Keratinocyte (primary cell): ENCODE measurements at regions not wholly inside any gene's neighbourhood (a gene's known extent, or its start where the extent isn't known, plus 50 kb on each side); places are given as distances from the start of the nearest gene placed in this dataset.
A peak's percentile ranks its signal among the peaks of the same experiment; 100 is the strongest.

ENCODE experiments used
- DNase-seq: peaks from one replicate; pipeline ENCODE4 v3.0.0-alpha.2; 2011; ENCODE audit warnings: low read depth, missing footprints, low spot score
- FAIRE-seq: peaks from 2 replicates; lab custom pipeline; 2011; peaks lifted over from hg19 to GRCh38; lab: Jason Lieb, UNC
- H2AFZ ChIP-seq: 2 replicates; pipeline ENCODE4 v1.6.0; 2012; ENCODE audit warnings: low read length, control low read depth, inconsistent platforms; ENCODE audit not compliant: control insufficient read depth
- H3K27ac ChIP-seq: 2 replicates; pipeline ENCODE4 v1.5.1; 2011; ENCODE audit warnings: low read length; ENCODE audit not compliant: control insufficient read depth, insufficient read depth
- H3K27me3 ChIP-seq: 3 replicates; pipeline ENCODE4 v1.6.0; 2011; ENCODE audit warnings: low read length; ENCODE audit not compliant: control insufficient read depth, insufficient read depth; ENCODE audit errors: extremely low read depth
- H3K36me3 ChIP-seq, 2 experiments: 2 replicates in 1 of 2; 3 replicates in 1 of 2; pipeline ENCODE4 v1.5.1; 2011; ENCODE audit warnings: low read length in 2 of 2, mild to moderate bottlenecking in 1 of 2; ENCODE audit not compliant: control insufficient read depth in 2 of 2, insufficient read depth in 2 of 2; ENCODE audit errors: extremely low read depth in 1 of 2
- H3K4me1 ChIP-seq: 3 replicates; pipeline ENCODE4 v1.5.1; 2011; ENCODE audit warnings: low read length; ENCODE audit not compliant: control insufficient read depth, insufficient read depth; ENCODE audit errors: extremely low read depth
- H3K4me2 ChIP-seq: 3 replicates; pipeline ENCODE4 v1.6.0; 2011; ENCODE audit warnings: low read depth, low read length; ENCODE audit not compliant: control insufficient read depth, insufficient read depth; ENCODE audit errors: extremely low read depth
- H3K4me3 ChIP-seq, 3 experiments: fragments of 200-600 bp in 1 of 3; sonication (generic) in 1 of 3; 2 replicates in 2 of 3; 3 replicates in 1 of 3; pipeline ENCODE4 v1.5.1; 2011 to 2016; ENCODE audit warnings: low read length in 3 of 3, mild to moderate bottlenecking in 3 of 3, control low read depth in 2 of 3, inconsistent platforms in 1 of 3, low read depth in 1 of 3, mixed read lengths in 1 of 3, mixed run types in 1 of 3, moderate library complexity in 1 of 3; ENCODE audit not compliant: control insufficient read depth in 2 of 3, insufficient read depth in 2 of 3; ENCODE audit errors: extremely low read depth in 1 of 3
- H3K79me2 ChIP-seq: 2 replicates; pipeline ENCODE4 v1.6.0; 2012; ENCODE audit warnings: low read length; ENCODE audit not compliant: control insufficient read depth, insufficient read depth
- H3K9ac ChIP-seq: 3 replicates; pipeline ENCODE4 v1.6.0; 2011; ENCODE audit warnings: low read length; ENCODE audit not compliant: control insufficient read depth, insufficient read depth; ENCODE audit errors: extremely low read depth
- H3K9me1 ChIP-seq: 3 replicates; pipeline ENCODE4 v1.6.0; 2011; ENCODE audit warnings: low read length; ENCODE audit not compliant: control insufficient read depth, insufficient read depth; ENCODE audit errors: extremely low read depth
- H3K9me3 ChIP-seq: 2 replicates; pipeline ENCODE4 v1.5.1; 2012; ENCODE audit warnings: low read depth, low read length; ENCODE audit not compliant: control insufficient read depth
- H4K20me1 ChIP-seq: 3 replicates; pipeline ENCODE4 v1.6.0; 2011; ENCODE audit warnings: low read length; ENCODE audit not compliant: control insufficient read depth, insufficient read depth; ENCODE audit errors: extremely low read depth
- CTCF ChIP-seq, 3 experiments: IDR thresholded peaks in 1 of 3; conservative IDR thresholded peaks in 1 of 3; optimal IDR thresholded peaks in 1 of 3; 2 replicates in 2 of 3; 3 replicates in 1 of 3; pipeline versions ENCODE3 to v1.5.1; 2011; ENCODE audit warnings: low read length in 3 of 3, mild to moderate bottlenecking in 3 of 3, moderate library complexity in 2 of 3, control low read depth in 1 of 3, inconsistent platforms in 1 of 3; ENCODE audit not compliant: insufficient read depth in 2 of 3; ENCODE audit errors: extremely low read depth in 1 of 3
- EZH2 ChIP-seq: IDR thresholded peaks from one replicate; pipeline ENCODE4 v1.6.1; 2012; ENCODE audit warnings: inconsistent platforms, mild to moderate bottlenecking, low read length, moderate library complexity
- dilution Hi-C: fragments of 300-500 bp; cut with MboI; formaldehyde crosslinking; loops from one replicate; pipeline ENCODE4 v1.7.0; 2020; ENCODE audit warnings: low sequenced_read_pairs; ENCODE audit not compliant: extremely low pct_ligation_motif_present

DNA sequence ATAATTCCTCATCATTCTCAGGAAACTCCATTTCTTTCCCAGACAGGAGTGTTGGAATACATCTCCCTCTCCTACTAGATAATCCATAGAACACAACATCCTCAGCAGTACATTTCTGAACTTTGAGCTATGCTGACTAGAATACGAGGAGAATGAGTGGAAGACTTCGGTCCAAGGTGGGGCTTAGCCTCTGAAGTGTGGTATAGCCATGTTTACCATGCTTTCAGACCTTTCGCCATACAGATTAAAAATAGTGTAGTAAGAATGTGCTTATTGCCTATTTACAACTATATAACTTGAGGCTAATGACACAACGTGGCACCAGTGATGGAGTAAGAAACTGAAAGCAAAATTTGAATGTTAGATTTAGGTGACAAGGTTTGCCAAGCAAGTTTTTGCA, 184.5 kb upstream of the KRR1 start:
- no peak for TF ChIP-seq EZH2
- TF ChIP-seq CTCF (optimal IDR thresholded peaks at IDR 0.05 in 1 of 3, IDR thresholded peaks at IDR 0.05 in 1 of 3, conservative IDR thresholded peaks at IDR 0.05 in 1 of 3; ENCODE audit: extremely low read depth in 1 of 3, insufficient read depth in 2 of 3, low read length in 3 of 3), result no peak
- no peak overlapping the region for H3K9ac ChIP-seq
- DNase-seq (no peak), FAIRE-seq (no peak)
- no peak overlapping the region for H3K27ac ChIP-seq
- no peaks in the 10 kb centered on the region for H3K9me1 ChIP-seq
- no peaks in the 10 kb centered on the region for H4K20me1 ChIP-seq
- no peaks in the 10 kb centered on the region for H3K36me3 ChIP-seq
- no peaks in the 10 kb centered on the region for H3K9me3 ChIP-seq
- no peaks in the 10 kb centered on the region for H3K79me2 ChIP-seq
- H3K27me3 ChIP-seq, result no peaks in the 10 kb centered on the region
- no peak overlapping the region for H3K4me2 ChIP-seq
- H2AFZ ChIP-seq, result no peak overlapping the region
- no peak overlapping the region for H3K4me3 ChIP-seq
- dilution Hi-C loops, result no loop called here
- H3K4me1 ChIP-seq, result peaks cover 17% of the 10 kb centered on the region

DNA sequence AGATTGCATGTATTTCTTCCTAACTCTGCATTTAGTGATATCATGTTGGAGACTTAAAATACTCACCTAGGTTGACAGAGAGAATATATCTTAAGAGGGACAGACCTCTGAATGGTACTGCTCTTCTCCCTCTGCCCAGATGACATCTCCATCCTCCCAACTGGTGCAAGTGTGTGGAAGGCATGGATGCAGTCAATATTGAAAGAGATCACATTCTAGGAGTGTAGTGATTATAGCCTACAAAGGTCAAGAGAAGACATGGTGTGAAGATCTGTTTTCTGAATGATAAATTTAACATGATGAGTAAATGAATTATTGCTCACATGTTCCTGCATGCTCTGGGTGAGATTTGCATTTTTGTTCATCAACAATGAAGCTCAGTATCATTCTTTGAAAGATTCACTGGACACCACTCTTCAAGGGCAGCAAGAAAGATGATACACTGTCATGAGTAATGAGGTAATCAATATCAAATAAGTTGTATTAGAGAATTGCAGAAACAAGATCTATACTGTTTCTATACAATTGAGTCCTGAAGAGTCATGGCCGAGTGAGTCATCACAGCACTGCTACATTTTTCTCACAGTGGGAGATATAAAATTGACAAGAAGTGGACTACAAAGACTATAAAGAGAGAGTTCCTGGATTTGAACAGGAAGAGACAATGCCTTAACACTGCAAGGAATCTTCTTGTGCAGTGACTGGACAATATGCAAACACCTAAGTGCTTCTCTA, 183.3 kb upstream of the KRR1 start:
- no peaks in the 10 kb centered on the region for H3K27me3 ChIP-seq
- no peaks in the 10 kb centered on the region for H3K79me2 ChIP-seq
- H3K9me1 ChIP-seq, result no peaks in the 10 kb centered on the region
- H3K4me2 ChIP-seq, result no peak overlapping the region
- H2AFZ ChIP-seq, result no peak overlapping the region
- no peaks in the 10 kb centered on the region for H3K36me3 ChIP-seq
- dilution Hi-C loops, result no loop called here
- peaks cover 29% of the 10 kb centered on the region for H3K4me1 ChIP-seq
- FAIRE-seq (peak; percentile 74), DNase-seq (no peak)
- TF ChIP-seq CTCF (optimal IDR thresholded peaks at IDR 0.05 in 1 of 3, IDR thresholded peaks at IDR 0.05 in 1 of 3, conservative IDR thresholded peaks at IDR 0.05 in 1 of 3; ENCODE audit: extremely low read depth in 1 of 3, insufficient read depth in 2 of 3, low read length in 3 of 3) (no peak), EZH2 (no peak)
- no peaks in the 10 kb centered on the region for H4K20me1 ChIP-seq
- peak overlapping the region; percentile 31 for H3K27ac ChIP-seq
- H3K9ac ChIP-seq, result no peak overlapping the region
- H3K9me3 ChIP-seq, result no peaks in the 10 kb centered on the region
- no peak overlapping the region for H3K4me3 ChIP-seq
